ENCODE measurements at regions not wholly inside any gene's neighbourhood (a gene's known extent, or its start where the extent isn't known, plus 50 kb on each side); places are given as distances from the start of the nearest gene placed in this dataset.

DNA sequence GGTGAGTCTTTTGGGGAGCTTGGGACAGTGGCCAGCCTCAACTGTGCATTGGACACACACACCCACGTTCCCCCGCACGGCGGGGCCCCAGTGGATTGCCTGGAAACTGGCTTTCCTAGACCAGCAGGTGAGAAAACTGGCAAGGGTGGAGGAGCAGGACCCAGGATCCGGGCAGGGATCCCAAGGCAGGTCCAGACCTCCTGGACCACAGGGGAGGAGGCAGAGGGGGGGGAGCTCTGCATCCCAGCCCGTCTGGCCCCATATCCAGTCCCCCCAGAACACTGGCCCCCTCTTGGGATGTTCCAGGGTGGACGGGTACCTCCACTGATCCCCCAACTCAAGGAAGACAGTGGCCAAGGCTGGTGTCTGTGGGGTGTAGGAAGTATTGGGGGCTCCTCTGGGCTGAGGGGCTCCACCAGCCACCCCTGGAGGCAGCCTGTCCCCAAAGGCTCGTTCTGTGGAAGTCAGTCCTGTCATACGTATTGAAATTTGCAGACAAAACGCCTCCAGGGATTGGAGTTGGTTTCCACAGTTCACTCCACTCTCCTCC lies 89.3 kb upstream of the LINC01488 start:
- peak; percentile 72 for DNase-seq (ENCODE audit: low spot score)

DNA sequence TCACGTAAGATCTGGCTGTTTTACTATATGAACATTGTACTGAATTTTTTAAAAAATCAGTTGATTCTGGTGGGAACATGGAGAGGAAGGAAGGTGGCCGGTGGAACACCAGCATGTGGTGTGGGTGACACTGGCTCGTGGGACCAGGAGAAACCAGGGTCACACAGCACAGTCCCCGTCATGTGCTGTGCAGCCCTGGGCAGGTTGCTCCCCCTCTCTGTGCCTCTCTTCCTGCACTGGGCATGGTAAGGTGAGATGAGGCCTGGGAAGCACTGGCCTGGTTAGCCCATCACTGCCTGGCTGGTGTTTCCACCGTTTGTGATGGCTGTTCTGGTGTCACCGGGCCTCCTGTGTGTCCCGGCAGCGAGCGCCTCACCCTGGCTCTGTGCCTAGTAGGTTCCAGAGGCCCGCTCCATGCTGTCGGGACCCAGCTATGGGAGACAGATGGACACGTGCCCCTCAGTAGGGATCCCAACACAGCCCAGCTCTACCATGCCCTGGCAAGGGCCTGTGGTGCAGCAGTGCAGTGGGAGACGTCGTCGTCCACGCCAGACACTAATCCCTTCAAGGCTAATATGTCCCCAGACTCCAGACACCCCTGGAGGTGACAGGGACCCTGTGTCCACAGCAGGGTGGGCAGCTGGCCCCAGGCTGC lies 88.2 kb upstream of the LINC01488 start:
- DNase-seq (ENCODE audit: low spot score), result peak; percentile 86

DNA sequence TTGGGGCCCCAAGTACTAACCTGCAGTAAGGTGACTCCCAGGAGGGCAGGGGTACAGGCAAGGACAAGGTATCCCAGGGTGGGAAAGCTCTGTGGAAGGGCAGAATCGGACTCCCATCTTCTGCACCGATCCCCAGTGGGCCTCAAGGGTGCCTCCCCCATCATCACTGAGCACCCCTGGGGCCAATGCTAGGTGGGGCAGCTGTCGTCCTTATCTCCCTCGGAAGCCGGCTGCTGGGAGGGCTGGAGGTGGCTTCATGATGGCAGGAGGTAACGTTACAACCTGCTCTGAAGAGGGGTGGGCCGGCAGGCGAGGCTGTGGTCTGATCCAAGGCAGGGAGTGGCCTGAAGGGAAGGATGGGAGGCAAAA lies 87.6 kb upstream of the LINC01488 start:
- no peak for DNase-seq (ENCODE audit: low spot score)

DNA sequence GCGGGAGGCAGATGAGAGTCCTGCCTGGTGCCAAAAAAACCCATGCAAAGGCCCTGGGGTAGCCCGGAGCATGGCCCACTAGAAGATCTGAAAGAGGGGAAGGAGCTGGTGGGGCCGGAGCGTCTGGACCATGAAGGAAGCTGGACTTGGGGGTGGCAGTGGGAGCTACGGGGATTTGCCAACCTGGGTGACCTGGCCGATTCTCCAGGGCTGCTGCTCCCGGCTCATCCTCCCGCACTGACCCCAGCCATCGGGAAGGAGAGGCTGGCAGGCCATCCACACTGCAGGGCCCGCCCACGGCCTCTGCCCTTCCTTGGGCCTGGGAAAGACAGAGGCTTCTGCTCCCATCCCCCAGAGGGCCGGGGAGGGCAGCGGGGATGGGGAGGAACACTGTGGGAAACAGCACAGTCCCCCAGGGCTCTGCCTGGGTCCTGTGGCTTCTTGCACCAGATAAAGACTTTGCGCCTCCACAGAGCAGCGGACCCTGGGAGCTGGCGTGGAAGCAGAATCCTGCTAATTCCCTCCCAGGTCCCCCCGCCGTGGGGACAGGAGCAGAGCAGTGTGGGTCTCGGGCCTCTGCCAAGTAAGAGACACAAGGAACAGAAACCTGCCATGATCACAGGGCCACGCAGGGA lies 87.1 kb upstream of the LINC01488 start:
- no peak for DNase-seq (ENCODE audit: low spot score)

DNA sequence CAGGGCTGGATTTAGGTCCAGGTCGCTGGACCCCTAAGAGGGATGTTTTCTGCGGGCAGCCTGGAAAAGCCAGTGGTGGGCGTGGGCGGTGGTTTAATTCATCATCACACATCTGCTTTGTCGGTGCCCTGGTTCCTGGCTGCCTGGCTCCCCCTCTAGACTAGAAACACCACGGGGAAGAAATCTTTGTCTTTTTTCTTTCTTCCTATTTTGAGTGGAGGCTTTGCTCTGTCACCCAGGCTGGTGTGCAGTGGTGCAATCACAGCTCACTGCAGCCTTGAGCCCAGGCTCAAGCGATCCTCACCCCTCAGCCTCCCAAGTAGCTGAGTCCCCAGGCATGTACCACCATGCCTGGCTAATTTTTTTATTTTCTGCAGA lies 86.6 kb upstream of the LINC01488 start:
- DNase-seq (ENCODE audit: low spot score), result no peak

DNA sequence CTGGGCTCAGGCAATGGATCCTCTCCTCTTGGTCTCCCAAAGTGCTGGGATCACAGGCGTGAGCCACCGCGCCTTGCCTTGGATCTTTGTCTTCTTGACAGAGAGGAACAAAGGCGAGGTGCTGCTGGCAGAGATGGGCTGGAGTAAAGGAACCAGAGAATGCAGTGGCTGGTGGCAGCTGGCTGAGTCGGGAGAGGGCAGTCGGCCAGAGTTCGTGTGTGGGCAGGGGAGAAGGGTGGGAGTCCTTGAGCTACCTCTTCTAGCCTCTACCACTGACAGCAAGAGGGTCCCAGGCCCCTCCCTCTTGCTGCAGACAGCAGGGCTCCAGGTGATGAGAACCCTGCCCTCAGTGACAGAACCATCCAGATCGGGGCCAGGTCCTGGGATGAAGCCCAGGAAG lies 86.2 kb upstream of the LINC01488 start:
- no peak for DNase-seq (ENCODE audit: low spot score)

DNA sequence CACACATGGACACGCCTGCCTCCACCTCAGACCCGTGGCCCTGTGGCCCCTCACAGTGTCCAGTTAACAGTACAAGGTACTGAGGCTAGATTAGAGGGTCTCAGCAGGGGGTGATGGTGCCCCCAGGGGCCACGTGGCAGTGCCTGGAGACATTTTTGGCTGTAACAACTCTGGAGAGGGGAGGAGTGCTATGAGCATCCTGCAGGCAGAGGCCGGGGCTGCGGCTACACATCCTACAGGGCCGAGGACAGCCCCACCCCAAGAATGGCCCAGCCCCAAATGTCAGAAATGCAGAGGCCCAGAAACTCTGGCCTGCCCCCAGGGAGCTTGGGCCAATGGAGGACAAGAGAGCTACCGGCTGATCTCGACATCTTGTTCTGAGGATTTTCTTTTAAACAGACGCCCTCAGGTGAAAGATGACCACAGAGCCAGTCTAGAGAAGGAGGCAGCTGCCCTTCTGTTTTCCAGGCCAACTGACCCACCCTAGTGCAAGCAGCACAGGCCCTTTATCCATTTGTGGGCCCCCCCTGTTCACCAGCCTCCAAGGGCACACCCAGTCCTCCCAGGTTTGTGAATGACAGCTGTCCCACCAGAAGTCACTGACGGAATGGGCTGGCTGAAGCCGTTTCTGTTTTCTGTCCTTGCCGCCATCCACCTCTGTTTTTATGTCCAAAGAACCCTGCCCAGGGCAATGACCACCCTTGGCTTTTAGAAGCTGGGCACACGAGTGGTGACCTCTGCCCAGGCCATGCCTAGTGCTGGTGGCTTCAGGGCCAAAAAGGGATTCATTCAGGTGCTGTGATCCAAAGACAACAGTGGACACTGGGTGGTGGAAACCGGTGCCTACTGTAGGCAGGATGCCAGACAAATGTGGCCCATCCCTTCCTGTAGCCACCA lies 85.2 kb upstream of the LINC01488 start:
- no peak for DNase-seq (ENCODE audit: low spot score)

DNA sequence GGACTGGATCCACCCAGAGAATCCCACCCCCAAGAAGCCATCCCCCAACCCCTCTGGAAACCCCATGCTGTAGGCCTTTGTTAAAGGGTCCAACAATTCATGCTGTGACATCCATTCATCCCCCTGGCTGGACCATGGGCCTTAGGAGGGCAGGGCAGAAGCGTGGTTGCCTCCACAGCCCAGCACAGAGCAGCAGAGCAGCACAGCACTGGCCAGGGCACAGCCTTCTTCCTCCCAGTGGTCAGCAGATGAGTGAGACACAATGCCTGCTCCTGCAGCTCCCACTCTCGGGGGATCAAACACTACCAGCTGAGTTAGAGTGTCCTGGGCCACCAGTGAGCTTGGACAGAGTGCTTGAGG lies 84.5 kb upstream of the LINC01488 start:
- DNase-seq (ENCODE audit: low spot score), result no peak

DNA sequence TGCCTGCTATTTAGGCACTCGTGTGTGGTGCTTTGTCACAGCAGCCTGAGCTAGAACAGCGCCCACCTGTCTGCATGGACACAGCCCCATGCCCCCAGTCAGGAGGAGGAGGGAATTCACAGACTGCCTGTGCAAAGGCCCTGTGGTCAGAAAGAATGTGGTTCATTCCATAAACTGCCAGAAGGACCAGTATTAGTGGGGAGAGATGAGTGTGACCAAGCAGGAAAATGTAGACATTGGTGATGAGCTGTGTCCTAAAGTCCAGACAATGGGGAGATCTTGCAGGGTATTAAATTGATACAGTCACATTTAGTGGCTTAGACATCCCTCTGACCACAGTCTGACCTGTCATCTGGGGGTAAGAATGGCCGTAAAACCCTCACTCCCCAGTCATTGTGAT lies 83.7 kb upstream of the LINC01488 start:
- DNase-seq (ENCODE audit: low spot score), result no peak

DNA sequence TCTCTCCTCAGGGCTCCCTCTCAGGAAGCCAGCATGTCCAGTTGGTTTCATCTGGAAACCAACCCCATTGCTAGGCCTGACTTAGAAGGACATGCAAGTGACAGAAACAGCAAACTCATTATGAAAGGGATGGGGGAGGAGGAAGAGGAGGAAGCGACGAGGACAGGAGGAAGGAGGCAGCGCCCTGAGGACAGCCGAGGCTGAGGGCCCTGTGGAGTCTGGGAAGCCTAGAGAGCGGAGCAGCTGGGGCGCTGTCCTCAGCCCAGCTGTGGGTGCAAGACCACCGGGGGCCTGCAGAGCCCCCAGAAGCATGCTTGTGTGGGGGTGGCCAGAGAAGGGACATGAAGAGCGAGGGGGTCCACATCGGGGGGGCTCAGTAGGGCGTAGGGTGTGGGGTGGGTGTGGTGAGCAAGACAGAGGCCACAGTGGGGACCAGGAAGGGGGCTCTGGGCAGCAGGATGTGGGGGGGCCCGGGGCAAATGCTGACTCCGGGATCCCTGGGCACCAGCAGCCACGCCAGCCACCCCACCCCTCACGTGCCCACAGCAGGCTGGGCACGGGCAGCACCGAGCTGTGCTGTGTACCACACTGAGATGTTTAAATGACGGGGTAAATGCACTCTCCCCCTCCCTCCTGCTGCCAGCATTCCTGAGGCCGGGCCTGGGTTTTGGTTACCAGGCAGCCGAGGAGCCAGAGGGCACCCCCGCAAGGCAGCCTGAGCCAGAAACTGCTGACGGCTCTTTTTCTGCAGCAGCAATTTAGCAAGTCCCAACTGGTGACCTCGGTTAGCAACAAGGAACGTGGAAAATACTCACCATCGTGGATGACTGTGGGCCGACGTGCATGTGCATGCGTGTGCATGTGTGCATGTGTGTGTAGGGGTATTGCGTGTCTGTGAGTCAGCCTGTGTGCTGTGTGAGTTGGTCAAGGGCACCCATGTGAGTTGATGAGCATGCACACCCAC lies 82.7 kb upstream of the LINC01488 start:
- no peak for DNase-seq (ENCODE audit: low spot score)

DNA sequence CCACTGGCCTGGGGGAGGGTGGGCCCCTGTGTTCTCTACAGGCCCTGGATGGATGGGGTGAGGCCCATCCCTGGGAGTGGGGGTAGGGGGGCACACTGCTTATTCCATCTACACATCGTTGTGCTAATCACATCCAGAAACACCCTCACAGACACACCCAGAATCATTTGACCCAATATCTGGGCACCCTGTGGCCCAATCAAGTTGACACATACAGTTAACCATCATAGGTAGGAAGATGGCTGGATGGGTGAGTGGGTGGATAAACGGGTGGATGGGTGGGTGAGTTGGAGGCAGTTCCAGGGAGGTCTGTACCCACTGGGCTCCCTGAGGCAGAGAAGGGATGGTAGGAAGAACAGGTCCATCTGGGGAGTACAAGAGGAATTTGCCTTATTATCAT lies 81.3 kb upstream of the LINC01488 start:
- DNase-seq (ENCODE audit: low spot score), result no peak

DNA sequence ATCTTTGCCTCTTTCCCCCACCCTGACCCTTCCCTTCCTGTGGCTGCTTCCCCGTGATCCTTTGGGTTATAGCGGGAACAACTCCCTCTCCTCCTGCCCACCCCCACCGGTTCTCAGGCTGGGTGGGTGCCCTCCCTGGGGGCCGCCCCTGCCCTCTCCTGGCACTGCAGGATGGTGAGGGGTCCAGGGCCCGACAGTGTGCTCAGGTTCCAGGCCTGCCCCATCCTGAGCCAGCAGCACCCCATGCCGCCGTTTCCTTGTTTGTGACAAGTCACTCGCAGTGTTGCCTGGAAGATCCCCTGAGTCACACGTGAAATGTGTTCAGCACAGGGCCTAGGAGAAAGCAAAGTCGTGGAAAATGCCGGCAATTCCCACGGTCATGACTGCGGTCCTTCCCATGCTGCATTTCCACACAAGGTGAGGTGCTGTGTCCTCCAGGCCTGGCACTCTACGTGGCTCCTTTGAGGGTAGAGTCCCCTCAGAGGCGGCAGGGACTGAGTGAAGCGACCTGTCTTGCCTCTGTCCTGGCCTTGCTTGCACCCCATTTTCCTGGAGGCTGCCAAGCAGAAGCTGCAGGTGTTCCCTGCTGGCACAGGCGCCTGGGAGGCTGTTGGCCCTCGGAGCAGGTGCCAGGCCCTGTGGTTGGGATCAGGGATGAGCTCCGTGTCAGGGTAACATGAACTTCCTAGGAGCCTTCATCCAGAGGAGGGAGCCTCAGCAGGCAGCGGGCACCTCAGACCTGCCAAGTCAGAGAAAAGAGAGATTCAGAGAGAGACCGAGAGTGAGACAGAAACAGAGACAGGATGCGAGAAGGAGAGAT lies 80.5 kb upstream of the LINC01488 start:
- peak; percentile 71 for DNase-seq (ENCODE audit: low spot score)

DNA sequence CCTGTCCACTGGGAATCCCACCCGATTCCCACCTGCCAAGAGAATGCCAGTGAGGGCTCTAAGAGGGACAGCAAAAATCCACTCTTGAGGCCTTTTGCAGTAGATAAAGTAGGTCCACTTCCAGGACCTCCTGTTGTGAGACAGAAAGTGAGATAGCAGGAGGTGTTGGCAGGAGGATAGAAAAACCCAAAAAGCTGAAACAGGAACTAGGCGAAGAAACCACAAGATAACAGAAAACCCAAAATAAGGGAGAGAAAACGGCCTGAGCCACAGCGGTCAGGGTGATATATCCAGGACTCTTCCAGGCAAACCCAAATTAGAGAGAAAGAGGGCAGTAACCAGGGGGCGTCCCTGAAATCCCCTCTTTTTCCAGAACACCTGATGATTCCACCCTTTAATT lies 79.7 kb upstream of the LINC01488 start:
- no peak for DNase-seq (ENCODE audit: low spot score)

DNA sequence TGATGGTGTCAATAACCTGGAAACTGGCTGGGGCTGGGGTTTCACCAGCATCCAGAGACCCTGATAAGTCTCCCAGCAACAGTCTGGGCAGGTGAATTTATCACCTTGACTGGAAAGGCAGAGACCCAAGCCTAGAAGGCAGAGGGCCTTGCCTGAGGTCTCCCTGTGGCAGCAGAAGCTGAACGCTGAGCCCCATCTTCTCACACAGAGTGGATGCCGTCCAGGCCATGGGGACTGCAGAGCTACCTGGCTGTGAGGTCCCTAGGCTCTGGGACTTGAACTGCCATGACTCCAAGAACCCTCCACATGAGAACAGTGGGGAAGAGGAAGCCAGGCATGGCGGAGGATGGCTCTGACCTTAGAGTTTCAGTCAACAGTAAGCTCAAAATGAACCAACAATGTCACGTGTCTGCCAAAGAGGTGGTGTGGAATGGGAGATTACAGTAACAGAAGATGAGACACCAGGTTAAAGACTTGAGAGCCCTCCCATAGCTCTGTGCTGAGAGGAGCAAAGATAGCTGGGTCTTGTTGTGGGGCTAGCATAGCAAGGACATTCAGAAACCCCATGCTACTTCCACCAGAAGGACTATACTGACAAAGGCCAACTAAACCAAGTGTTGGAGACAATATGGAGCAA lies 79.1 kb upstream of the LINC01488 start:
- DNase-seq (ENCODE audit: low spot score), result no peak

DNA sequence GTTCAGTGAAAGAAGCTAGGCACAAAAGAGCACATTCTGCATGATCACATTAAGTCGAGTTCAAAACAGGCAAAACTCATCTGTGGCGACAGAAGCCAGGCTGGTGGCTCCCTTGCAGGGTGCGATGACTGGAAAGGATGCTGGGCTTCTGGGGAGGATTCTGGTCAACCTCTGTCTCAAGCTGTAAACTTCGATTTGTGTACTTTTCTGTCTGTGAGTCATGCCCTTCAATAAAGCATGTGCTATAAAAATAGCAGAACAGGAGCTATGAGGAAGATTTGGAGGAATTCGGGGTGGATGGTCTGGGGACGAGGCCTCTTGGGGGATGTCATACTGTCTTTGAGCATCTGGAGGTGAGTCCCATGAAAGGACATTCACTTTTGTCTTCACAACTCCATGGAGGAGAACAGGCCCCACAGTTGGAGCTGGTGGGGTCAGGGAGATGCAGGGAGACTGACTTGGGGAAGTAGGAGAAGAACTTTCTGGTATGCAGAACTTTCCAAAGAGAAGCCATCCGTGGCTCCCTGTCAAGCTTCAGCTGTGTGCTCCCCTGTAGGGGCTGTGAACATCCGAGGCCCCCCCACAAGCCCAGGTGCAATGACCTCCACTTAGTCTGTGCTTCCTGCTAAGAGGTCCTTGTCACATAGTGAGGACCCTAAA lies 77.8 kb upstream of the LINC01488 start:
- no peak for DNase-seq (ENCODE audit: low spot score)

DNA sequence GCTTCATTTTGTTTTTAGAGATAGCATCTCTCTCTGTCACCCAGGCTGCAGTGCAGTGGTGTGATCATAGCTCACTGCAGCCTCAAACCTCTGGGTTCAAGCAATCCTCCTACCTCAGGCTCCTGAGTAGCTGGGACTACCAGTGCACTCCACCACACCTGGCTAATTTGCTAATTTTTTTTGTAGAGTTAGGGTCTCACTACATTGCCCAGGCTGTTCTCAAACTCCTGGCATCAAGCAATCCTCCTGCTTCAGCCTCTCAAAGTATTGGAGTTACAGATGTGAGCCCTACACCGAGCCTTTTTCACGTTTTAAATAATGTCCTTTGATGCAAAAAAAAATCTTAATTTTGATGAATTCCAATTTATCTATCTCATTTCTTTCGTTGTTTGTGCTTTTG lies 75.4 kb upstream of the LINC01488 start:
- DNase-seq (ENCODE audit: low spot score), result no peak

DNA sequence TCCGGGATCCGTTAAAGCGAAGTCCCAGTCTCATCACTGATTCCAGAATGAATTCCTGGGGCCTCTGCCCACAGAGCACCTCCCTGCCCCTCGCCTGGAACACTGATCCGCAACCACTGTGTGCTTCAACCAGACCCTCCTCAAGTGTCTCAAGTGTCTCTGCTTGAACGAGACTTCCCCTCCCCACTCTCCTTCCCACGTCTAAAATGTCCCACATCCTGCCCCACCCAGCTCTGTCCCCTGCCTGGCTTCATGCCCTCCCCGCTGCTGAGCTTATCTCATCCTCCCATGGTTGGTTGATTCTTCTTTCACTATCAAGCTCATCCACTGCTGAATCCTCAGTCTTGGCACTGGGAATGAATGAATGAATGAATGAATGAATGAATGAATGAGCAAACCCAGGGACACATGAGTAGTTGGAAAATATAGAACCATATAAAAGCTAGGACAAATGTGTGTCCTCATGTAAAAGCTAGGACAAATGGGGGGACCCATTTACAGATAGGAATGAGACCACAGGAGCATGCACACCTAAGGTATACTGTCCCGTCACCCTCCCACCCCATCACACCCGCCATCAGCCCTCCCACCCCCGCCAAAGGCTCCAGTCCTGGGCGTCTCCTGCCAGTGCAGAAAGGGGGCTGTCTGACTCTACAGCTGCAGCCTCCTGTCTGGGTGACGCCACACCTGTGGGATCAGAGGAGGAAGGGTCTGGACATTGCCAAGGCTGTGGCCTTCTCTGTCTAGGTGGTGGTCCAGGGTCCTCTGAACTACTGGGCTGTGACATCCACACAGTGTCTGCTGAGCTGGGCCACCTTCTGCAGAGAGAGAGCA lies 71.4 kb upstream of the LINC01488 start:
- DNase-seq (ENCODE audit: low spot score), result no peak

DNA sequence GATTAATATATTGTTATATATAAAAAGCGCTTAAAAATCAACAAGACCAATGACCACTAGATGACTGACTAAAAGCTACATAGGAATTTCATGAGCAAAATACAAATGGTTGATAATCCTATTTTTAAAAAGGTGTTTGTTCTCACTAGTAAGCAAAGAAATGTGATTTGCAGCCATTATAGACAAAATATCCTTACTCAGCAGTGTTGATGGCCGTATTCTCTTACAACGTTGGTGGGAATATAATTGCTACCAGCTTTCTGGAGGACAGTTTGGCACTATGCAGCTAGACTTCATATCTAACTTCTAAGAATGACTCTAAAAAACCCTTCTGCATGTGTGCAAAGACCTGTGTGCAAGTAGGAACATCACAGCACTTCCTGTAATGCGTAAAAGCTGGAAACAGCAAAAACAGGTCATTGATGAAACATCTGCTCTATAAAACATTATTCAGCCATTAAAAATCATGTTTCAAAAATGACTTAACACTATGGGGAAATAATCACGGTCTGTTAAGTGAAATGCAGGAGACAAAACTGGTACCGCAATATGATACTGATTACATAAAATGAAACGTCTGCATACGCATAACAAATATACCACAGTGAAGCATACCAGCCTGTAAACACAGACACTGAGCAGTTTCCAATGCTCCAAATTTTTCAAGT lies 70.1 kb upstream of the LINC01488 start:
- DNase-seq (ENCODE audit: low spot score), result no peak
